Fibroblast of lung (primary cell): ENCODE measurements at regions not wholly inside any gene's neighbourhood (a gene's known extent, or its start where the extent isn't known, plus 50 kb on each side); places are given as distances from the start of the nearest gene placed in this dataset.

Experiments used
- CTCF ChIP-seq, 2 donors: IDR thresholded peaks in 1 of 2; conservative IDR thresholded peaks in 1 of 2; 1 replicate in 1 of 2; 2 replicates in 1 of 2; pipeline ENCODE4 v1.5.1; 2011 to 2012; ENCODE audit warnings: low read length in 2 of 2, control low read depth in 1 of 2, inconsistent platforms in 1 of 2, low read depth in 1 of 2, mild to moderate bottlenecking in 1 of 2
- EZH2 ChIP-seq: IDR thresholded peaks from 2 replicates; pipeline ENCODE4 v1.5.1; 2012; ENCODE audit warnings: low read length, control low read depth, mild to moderate bottlenecking; ENCODE audit errors: missing control alignments

- TF ChIP-seq CTCF (conservative IDR thresholded peaks at IDR 0.05 in 1 of 2, IDR thresholded peaks at IDR 0.05 in 1 of 2; ENCODE audit: low read depth in 1 of 2, low read length in 2 of 2) (no peak), EZH2 (no peak)
Observed at GRCh38 chr4:117512414-117512813, 427.0 kb upstream of the TRAM1L1 start.
